MM.1S (cell line): ENCODE measurements at regions not wholly inside any gene's neighbourhood (a gene's known extent, or its start where the extent isn't known, plus 50 kb on each side); places are given as distances from the start of the nearest gene placed in this dataset.

Experiments
- DNase-seq: peaks from one replicate; pipeline ENCODE4 v3.0.0-alpha.2; 2015
- H2AFZ ChIP-seq: fragments of 300-600 bp; sonication (generic); 2 replicates; pipeline ENCODE4 v1.6.0; 2016; ENCODE audit warnings: antibody characterized with exemption, low read length
- H3F3A ChIP-seq: fragments of 300-600 bp; sonication (generic); 2 replicates; pipeline ENCODE4 v1.6.1; 2016; ENCODE audit warnings: mild to moderate bottlenecking, antibody characterized with exemption, low read length, moderate library complexity, mixed read lengths; ENCODE audit not compliant: insufficient read depth
- H3K27ac ChIP-seq: fragments of 300-600 bp; sonication (generic); 2 replicates; pipeline ENCODE4 v1.5.1; 2016; ENCODE audit warnings: mild to moderate bottlenecking, low read length
- H3K27me3 ChIP-seq: fragments of 300-600 bp; sonication (generic); replicated peaks from 2 replicates; pipeline ENCODE4 v1.6.0; 2016; ENCODE audit warnings: low read length; ENCODE audit not compliant: insufficient read depth
- H3K36me3 ChIP-seq: fragments of 300-600 bp; sonication (generic); replicated peaks from 2 replicates; pipeline ENCODE4 v1.6.1; 2016; ENCODE audit warnings: mild to moderate bottlenecking, low read length, mixed read lengths; ENCODE audit not compliant: insufficient read depth
- H3K4me1 ChIP-seq: fragments of 300-600 bp; sonication (generic); 2 replicates; pipeline ENCODE4 v1.6.1; 2016; ENCODE audit warnings: low read length, mixed read lengths
- H3K4me2 ChIP-seq: fragments of 300-600 bp; sonication (generic); 2 replicates; pipeline ENCODE4 v1.6.0; 2016; ENCODE audit warnings: low read depth, low read length
- H3K4me3 ChIP-seq: fragments of 300-600 bp; sonication (generic); 2 replicates; pipeline ENCODE4 v1.5.1; 2016; ENCODE audit warnings: low read length, mixed read lengths
- H3K79me2 ChIP-seq: fragments of 300-600 bp; sonication (generic); 2 replicates; pipeline ENCODE4 v1.6.1; 2016; ENCODE audit warnings: mixed run types, low read length, mixed read lengths
- H3K9ac ChIP-seq: fragments of 300-600 bp; sonication (generic); 2 replicates; pipeline ENCODE4 v1.6.1; 2016; ENCODE audit warnings: low read length, mixed read lengths
- H3K9me2 ChIP-seq: fragments of 300-600 bp; sonication (generic); replicated peaks from 2 replicates; pipeline ENCODE4 v1.6.1; 2016; ENCODE audit warnings: mild to moderate bottlenecking, low read length, mixed read lengths; ENCODE audit not compliant: insufficient read depth
- H3K9me3 ChIP-seq: fragments of 300-600 bp; sonication (generic); replicated peaks from 2 replicates; pipeline ENCODE4 v1.6.1; 2016; ENCODE audit warnings: mild to moderate bottlenecking, low read length, mixed read lengths; ENCODE audit not compliant: insufficient read depth
- H4K20me1 ChIP-seq: fragments of 300-600 bp; sonication (generic); 2 replicates; pipeline ENCODE4 v1.6.1; 2016; ENCODE audit warnings: mild to moderate bottlenecking, low read length, moderate library complexity, mixed read lengths; ENCODE audit not compliant: insufficient read depth
- CTCF ChIP-seq: fragments of 300-600 bp; sonication (generic); IDR thresholded peaks from 2 replicates; pipeline ENCODE4 v1.5.1; 2016; ENCODE audit warnings: antibody characterized with exemption, low read length, mixed read lengths
- EZH2 ChIP-seq: fragments of 300-600 bp; sonication (generic); optimal IDR thresholded peaks from 2 replicates; pipeline ENCODE3; 2017; ENCODE audit warnings: low read depth, mild to moderate bottlenecking, antibody characterized with exemption, low read length, mixed read lengths
- EZH2phosphoT487 ChIP-seq: fragments of 300-600 bp; sonication (generic); IDR thresholded peaks from 2 replicates; pipeline ENCODE4 v1.6.1; 2018; ENCODE audit warnings: antibody characterized with exemption, low read length

GRCh38 chr14:27013678-27014077, 415.8 kb upstream of the NOVA1 start:
- DNase-seq: no peak
- no peak overlapping the region for H2AFZ ChIP-seq
- no peaks in the 10 kb centered on the region for H3F3A ChIP-seq
- H3K4me2 ChIP-seq: no peak overlapping the region
- TF ChIP-seq CTCF: no peak
- no peak for TF ChIP-seq EZH2phosphoT487
- no peak for TF ChIP-seq EZH2
- no peaks in the 10 kb centered on the region for H3K4me1 ChIP-seq
- H3K9ac ChIP-seq: no peak overlapping the region
- no peak overlapping the region for H3K4me3 ChIP-seq
- H3K36me3 ChIP-seq: no peaks in the 10 kb centered on the region
- H3K79me2 ChIP-seq: no peaks in the 10 kb centered on the region
- H3K27me3 ChIP-seq: no peaks in the 10 kb centered on the region
- H3K9me3 ChIP-seq: no peaks in the 10 kb centered on the region
- H4K20me1 ChIP-seq: no peaks in the 10 kb centered on the region
- H3K9me2 ChIP-seq: no peaks in the 10 kb centered on the region
- H3K27ac ChIP-seq: no peak overlapping the region

- DNase-seq: no peak
- no peaks in the 10 kb centered on the region for H4K20me1 ChIP-seq
Observed at GRCh38 chr14:27015065-27015464, 417.2 kb upstream of the NOVA1 start.

GRCh38 chr14:27025648-27026047, 427.8 kb upstream of the NOVA1 start:
- H3K36me3 ChIP-seq: no peaks in the 10 kb centered on the region
- H3K79me2 ChIP-seq: no peaks in the 10 kb centered on the region
- peaks cover 10% of the 10 kb centered on the region for H3F3A ChIP-seq
- H4K20me1 ChIP-seq: no peaks in the 10 kb centered on the region
- no peaks in the 10 kb centered on the region for H3K27me3 ChIP-seq
- peak overlapping the region; percentile 48 for H2AFZ ChIP-seq
- peak overlapping the region; percentile 76 for H3K27ac ChIP-seq
- no peak overlapping the region for H3K9ac ChIP-seq
- H3K9me3 ChIP-seq: no peaks in the 10 kb centered on the region
- H3K4me3 ChIP-seq: no peak overlapping the region
- no peak for DNase-seq
- peak overlapping the region; percentile 50 for H3K4me2 ChIP-seq
- H3K4me1 ChIP-seq: peaks cover 6% of the 10 kb centered on the region; the same call in 1 of the 2 replicates
- TF ChIP-seq EZH2: no peak
- H3K9me2 ChIP-seq: no peaks in the 10 kb centered on the region

More at GRCh38 chr14:27015065-27015464, 417.2 kb upstream of the NOVA1 start:
- no peak overlapping the region for H3K27ac ChIP-seq
- H3K36me3 ChIP-seq: no peaks in the 10 kb centered on the region
- TF ChIP-seq EZH2phosphoT487 (no peak), EZH2 (no peak), CTCF (no peak)
- H3K9ac ChIP-seq: no peak overlapping the region
- H3K4me3 ChIP-seq: no peak overlapping the region
- H3K9me3 ChIP-seq: no peaks in the 10 kb centered on the region
- no peaks in the 10 kb centered on the region for H3K79me2 ChIP-seq
- H2AFZ ChIP-seq: no peak overlapping the region
- no peak overlapping the region for H3K4me2 ChIP-seq
- no peaks in the 10 kb centered on the region for H3K27me3 ChIP-seq
- H3K9me2 ChIP-seq: no peaks in the 10 kb centered on the region
- H3F3A ChIP-seq: no peaks in the 10 kb centered on the region
- H3K4me1 ChIP-seq: no peaks in the 10 kb centered on the region

GRCh38 chr14:27026097-27026496, 428.3 kb upstream of the NOVA1 start:
- TF ChIP-seq EZH2 (no peak), CTCF (no peak)
- no peaks in the 10 kb centered on the region for H4K20me1 ChIP-seq
- no peak overlapping the region for H3K4me3 ChIP-seq
- peak overlapping the region; percentile 50 for H3K4me2 ChIP-seq
- H3K27ac ChIP-seq: peak overlapping the region; percentile 76
- H3K9ac ChIP-seq: 0 out of 2 replicates have a peak overlapping the region, but pooled peaks have one; percentile 16
- peak overlapping the region; percentile 48 for H2AFZ ChIP-seq
- H3K9me2 ChIP-seq: no peaks in the 10 kb centered on the region
- H3K79me2 ChIP-seq: no peaks in the 10 kb centered on the region
- H3K9me3 ChIP-seq: no peaks in the 10 kb centered on the region
- H3K36me3 ChIP-seq: no peaks in the 10 kb centered on the region
- DNase-seq: peak; percentile 67
- peaks cover 6% of the 10 kb centered on the region; the same call in 1 of the 2 replicates for H3K4me1 ChIP-seq
- H3K27me3 ChIP-seq: no peaks in the 10 kb centered on the region
- H3F3A ChIP-seq: peaks cover 10% of the 10 kb centered on the region
